ENCODE measurements at regions not wholly inside any gene's neighbourhood (a gene's known extent, or its start where the extent isn't known, plus 50 kb on each side); places are given as distances from the start of the nearest gene placed in this dataset.

DNA sequence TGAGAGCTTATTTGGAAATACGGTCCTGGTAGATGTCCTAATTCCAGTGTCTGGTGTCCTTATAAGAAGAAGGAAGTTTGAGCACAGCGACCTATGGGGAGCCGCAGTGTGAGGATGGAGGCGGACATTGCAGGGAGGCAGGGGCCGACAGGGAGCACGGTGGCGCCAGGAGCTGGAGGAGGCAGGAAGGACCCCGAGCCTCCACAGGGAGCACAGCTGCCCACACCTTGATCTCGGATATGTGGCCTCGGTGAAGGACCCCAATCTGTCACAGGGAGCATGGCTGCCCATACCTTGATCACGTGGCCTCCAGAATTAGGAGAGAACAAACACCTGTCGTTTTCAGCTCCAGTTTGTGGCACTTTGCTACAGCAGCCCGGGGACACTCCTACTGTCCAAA is 461.6 kb upstream of the SALL3 start:
- Mint-ChIP-seq H3K27me3 (peaks cover 7% of the 10 kb centered on the region), H3K36me3 (ENCODE audit: insufficient read depth) (no peaks in the 10 kb centered on the region), H3K4me3 (ENCODE audit: low read depth) (no peak overlapping the region), H3K4me1 (ENCODE audit: low read depth) (no peaks in the 10 kb centered on the region), H3K27ac (no peak overlapping the region), H3K9me3 (ENCODE audit: low read depth) (peaks cover 2% of the 10 kb centered on the region)
- TF ChIP-seq, protein P1, sequence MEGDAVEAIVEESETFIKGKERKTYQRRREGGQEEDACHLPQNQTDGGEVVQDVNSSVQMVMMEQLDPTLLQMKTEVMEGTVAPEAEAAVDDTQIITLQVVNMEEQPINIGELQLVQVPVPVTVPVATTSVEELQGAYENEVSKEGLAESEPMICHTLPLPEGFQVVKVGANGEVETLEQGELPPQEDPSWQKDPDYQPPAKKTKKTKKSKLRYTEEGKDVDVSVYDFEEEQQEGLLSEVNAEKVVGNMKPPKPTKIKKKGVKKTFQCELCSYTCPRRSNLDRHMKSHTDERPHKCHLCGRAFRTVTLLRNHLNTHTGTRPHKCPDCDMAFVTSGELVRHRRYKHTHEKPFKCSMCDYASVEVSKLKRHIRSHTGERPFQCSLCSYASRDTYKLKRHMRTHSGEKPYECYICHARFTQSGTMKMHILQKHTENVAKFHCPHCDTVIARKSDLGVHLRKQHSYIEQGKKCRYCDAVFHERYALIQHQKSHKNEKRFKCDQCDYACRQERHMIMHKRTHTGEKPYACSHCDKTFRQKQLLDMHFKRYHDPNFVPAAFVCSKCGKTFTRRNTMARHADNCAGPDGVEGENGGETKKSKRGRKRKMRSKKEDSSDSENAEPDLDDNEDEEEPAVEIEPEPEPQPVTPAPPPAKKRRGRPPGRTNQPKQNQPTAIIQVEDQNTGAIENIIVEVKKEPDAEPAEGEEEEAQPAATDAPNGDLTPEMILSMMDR (IDR thresholded peaks at IDR 0.05; ENCODE audit: unreplicated experiment): no peak
- DNase-seq (ENCODE audit: low spot score, unreplicated experiment): no peak

DNA sequence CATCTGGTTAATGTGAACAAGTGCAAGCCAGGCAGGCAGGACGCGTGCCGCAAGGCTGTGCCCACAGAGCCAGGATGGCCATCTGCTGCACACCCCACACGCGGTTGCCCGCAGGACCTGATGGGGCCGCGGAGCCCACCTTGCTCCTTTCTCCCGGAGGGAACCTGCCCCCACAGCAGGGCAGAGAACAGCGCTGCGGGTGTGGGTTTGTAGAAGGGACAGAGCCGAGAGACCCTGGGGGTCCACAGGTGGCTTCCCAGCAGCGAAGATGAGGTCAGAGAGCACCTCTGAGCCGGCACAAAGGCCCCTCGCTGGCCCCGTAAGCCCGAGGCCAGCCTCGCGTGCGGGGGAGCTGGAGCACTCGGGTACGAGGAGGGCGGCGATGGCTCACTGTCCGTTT is 460.8 kb upstream of the SALL3 start:
- Mint-ChIP-seq H3K27ac (no peak overlapping the region), H3K9me3 (ENCODE audit: low read depth) (peaks cover 4% of the 10 kb centered on the region), H3K4me3 (ENCODE audit: low read depth) (no peak overlapping the region), H3K4me1 (ENCODE audit: low read depth) (no peaks in the 10 kb centered on the region), H3K36me3 (ENCODE audit: insufficient read depth) (no peaks in the 10 kb centered on the region), H3K27me3 (peaks cover 7% of the 10 kb centered on the region)
- DNase-seq (ENCODE audit: low spot score, unreplicated experiment): no peak
- TF ChIP-seq, protein P1 (IDR thresholded peaks at IDR 0.05; ENCODE audit: unreplicated experiment): no peak

DNA sequence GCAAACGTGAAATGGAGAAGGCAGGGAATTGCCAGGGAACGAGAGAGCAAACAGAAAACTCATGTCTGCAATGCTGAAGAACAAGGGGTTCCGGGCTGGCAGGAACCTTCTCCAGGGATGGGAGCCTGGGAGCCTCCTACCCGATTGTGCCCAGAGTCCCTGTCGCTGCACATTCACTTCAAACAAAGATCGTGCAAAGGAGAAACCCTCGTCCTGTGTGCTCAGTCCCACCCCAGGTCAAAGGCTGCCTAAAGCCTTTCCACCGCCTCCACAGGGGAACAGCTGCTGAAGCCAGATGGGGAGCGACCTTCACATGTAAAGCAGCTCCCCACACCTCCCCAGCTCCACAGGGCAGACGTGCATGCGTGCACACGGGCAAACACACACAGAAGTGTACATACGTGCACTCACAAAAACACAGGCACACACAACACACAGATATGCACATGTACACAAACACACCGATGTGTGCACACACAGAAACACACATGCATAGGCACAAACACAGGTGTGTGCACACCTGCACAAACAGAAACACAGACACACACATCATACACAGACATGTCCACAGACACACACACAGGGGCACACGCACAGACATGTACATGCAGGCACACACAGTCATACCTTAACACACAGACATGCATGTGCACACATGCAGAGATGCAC is 460.1 kb upstream of the SALL3 start:
- H3K4me3 Mint-ChIP-seq (ENCODE audit: low read depth): no peak overlapping the region
- DNase-seq (ENCODE audit: low spot score, unreplicated experiment): no peak
- TF ChIP-seq, protein P1 (IDR thresholded peaks at IDR 0.05; ENCODE audit: unreplicated experiment): no peak
- peaks cover 7% of the 10 kb centered on the region for H3K27me3 Mint-ChIP-seq
- no peaks in the 10 kb centered on the region for H3K4me1 Mint-ChIP-seq (ENCODE audit: low read depth)
- H3K36me3 Mint-ChIP-seq (ENCODE audit: insufficient read depth): no peaks in the 10 kb centered on the region
- peaks cover 4% of the 10 kb centered on the region for H3K9me3 Mint-ChIP-seq (ENCODE audit: low read depth)
- H3K27ac Mint-ChIP-seq: no peak overlapping the region

DNA sequence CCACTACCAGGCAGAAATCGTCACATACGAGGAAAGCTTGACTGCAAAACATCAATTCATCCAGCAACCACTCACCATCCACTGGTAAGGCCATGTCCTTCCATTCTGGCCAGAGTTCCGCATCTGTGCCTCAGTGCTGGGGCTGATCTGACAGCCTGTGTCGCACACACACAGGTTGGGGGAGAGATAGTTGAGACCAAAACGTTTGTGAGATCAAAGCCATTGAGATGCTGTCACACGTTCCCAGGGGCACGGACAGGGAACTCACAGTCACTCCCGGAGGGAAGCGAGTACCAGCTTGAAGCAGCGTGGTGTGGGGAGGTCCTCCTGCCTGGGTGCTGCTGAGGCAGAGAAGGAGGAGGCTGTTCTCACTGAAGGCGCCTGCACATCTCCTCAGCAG is 458.5 kb upstream of the SALL3 start:
- Mint-ChIP-seq H3K9me3 (ENCODE audit: low read depth) (peaks cover 4% of the 10 kb centered on the region), H3K27ac (no peak overlapping the region), H3K36me3 (ENCODE audit: insufficient read depth) (no peaks in the 10 kb centered on the region), H3K4me1 (ENCODE audit: low read depth) (peaks cover 7% of the 10 kb centered on the region), H3K27me3 (peaks cover 7% of the 10 kb centered on the region), H3K4me3 (ENCODE audit: low read depth) (no peak overlapping the region)
- TF ChIP-seq, protein P1 (IDR thresholded peaks at IDR 0.05; ENCODE audit: unreplicated experiment): no peak
- DNase-seq (ENCODE audit: low spot score, unreplicated experiment): no peak

DNA sequence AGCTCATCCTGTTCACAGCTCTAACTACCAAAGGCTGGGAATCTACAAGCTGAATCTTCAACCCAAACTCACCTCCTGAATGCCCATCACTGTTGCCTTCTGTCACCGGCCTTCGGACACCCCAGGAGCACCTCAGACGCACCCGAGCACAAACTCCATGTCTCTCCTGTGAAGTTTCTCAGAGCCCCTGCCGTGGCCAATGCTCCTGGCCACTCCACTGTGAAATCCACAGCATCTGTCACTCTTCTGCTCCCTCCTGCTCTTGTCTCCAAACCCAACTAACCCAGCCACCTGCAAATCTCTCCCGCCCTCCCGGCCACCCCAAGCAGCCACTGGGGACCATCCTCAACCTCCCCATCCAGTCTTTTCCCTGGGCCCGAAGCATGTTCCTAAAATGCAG is 457.9 kb upstream of the SALL3 start:
- H3K9me3 Mint-ChIP-seq (ENCODE audit: low read depth): peaks cover 4% of the 10 kb centered on the region
- TF ChIP-seq, protein P1 (IDR thresholded peaks at IDR 0.05; ENCODE audit: unreplicated experiment): no peak
- H3K36me3 Mint-ChIP-seq (ENCODE audit: insufficient read depth): no peaks in the 10 kb centered on the region
- peaks cover 8% of the 10 kb centered on the region for H3K27me3 Mint-ChIP-seq
- no peak overlapping the region for H3K27ac Mint-ChIP-seq
- no peak for DNase-seq (ENCODE audit: low spot score, unreplicated experiment)
- no peak overlapping the region for H3K4me3 Mint-ChIP-seq (ENCODE audit: low read depth)
- H3K4me1 Mint-ChIP-seq (ENCODE audit: low read depth): peaks cover 7% of the 10 kb centered on the region
